Activated naive CD8-positive, alpha-beta T cell treated with anti-CD3 and anti-CD28 coated beads, Interleukin-2, amount 50 U/mL, for 16 hours (primary cell): ENCODE measurements at regions not wholly inside any gene's neighbourhood (a gene's known extent, or its start where the extent isn't known, plus 50 kb on each side); places are given as distances from the start of the nearest gene placed in this dataset.
"Not testable (repeated sequence)": the region's sequence is repeated elsewhere in the genome, so short reads cannot be mapped to it uniquely, and the experiment has no call there.

Experiments used
- DNase-seq: peaks from one replicate; pipeline ENCODE4 v3.0.0-alpha.2; 2020; ENCODE audit warnings: low read depth, low spot score

- DNase-seq = no peak
Observed at GRCh38 chr13:73521985-73522524, 463.2 kb downstream of the KLF5 start.

GRCh38 chr13:73521290-73521624 lies 462.5 kb downstream of the KLF5 start:
- no peak for DNase-seq

GRCh38 chr13:73520566-73521289 lies 461.9 kb downstream of the KLF5 start:
- no peak for DNase-seq

GRCh38 chr13:73520135-73520534 lies 461.3 kb downstream of the KLF5 start:
- DNase-seq = not testable (repeated sequence)

GRCh38 chr13:73519396-73520116 lies 460.8 kb downstream of the KLF5 start:
- DNase-seq = no peak

- DNase-seq = no peak
Observed at GRCh38 chr13:73517766-73518165, 459.0 kb downstream of the KLF5 start.

GRCh38 chr13:73516731-73517130 lies 457.9 kb downstream of the KLF5 start:
- no peak for DNase-seq

GRCh38 chr13:73514208-73514607 lies 455.4 kb downstream of the KLF5 start:
- DNase-seq = no peak

GRCh38 chr13:73513751-73514150 lies 454.9 kb downstream of the KLF5 start:
- DNase-seq = no peak

GRCh38 chr13:73508841-73509240 lies 450.0 kb downstream of the KLF5 start:
- no peak for DNase-seq

- no peak for DNase-seq
Observed at GRCh38 chr13:73505376-73505890, 446.6 kb downstream of the KLF5 start.

GRCh38 chr13:73499695-73500094 lies 440.9 kb downstream of the KLF5 start:
- DNase-seq = no peak

GRCh38 chr13:73497430-73497829 lies 438.6 kb downstream of the KLF5 start:
- no peak for DNase-seq

GRCh38 chr13:73496711-73497110 lies 437.9 kb downstream of the KLF5 start:
- DNase-seq = no peak

GRCh38 chr13:73492811-73493210 lies 434.0 kb downstream of the KLF5 start:
- DNase-seq = no peak

- no peak for DNase-seq
Observed at GRCh38 chr13:73482556-73482955, 423.8 kb downstream of the KLF5 start.

GRCh38 chr13:73481886-73482445 lies 423.2 kb downstream of the KLF5 start:
- no peak for DNase-seq

- DNase-seq = no peak
Observed at GRCh38 chr13:73480779-73481559, 422.2 kb downstream of the KLF5 start.

GRCh38 chr13:73479856-73480255 lies 421.1 kb downstream of the KLF5 start:
- DNase-seq = no peak

GRCh38 chr13:73479351-73479750 lies 420.5 kb downstream of the KLF5 start:
- DNase-seq = no peak

GRCh38 chr13:73477441-73477840 lies 418.6 kb downstream of the KLF5 start:
- no peak for DNase-seq

- no peak for DNase-seq
Observed at GRCh38 chr13:73473016-73473415, 414.2 kb downstream of the KLF5 start.
